ENCODE measurements at regions not wholly inside any gene's neighbourhood (a gene's known extent, or its start where the extent isn't known, plus 50 kb on each side); places are given as distances from the start of the nearest gene placed in this dataset.

DNA sequence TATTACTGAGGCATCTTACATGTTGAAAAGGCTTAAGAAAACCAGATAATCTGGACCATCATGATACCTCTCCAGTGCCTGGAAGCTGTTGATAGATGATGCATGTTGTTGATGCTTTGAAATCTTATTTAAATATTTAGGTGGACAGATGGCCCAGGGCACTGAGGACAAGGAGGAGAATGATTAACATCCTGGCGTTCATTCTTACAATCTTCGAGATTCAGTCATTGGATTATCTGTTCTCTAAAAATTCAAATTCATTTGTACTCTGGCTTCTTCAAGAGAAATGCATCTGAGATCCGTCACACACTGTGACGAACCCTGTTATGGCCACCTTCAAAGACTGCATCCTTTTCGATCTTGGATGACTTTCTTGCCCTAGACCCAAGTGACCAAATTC, 121.3 kb upstream of the IGF1 start:
- TF ChIP-seq, protein P1, sequence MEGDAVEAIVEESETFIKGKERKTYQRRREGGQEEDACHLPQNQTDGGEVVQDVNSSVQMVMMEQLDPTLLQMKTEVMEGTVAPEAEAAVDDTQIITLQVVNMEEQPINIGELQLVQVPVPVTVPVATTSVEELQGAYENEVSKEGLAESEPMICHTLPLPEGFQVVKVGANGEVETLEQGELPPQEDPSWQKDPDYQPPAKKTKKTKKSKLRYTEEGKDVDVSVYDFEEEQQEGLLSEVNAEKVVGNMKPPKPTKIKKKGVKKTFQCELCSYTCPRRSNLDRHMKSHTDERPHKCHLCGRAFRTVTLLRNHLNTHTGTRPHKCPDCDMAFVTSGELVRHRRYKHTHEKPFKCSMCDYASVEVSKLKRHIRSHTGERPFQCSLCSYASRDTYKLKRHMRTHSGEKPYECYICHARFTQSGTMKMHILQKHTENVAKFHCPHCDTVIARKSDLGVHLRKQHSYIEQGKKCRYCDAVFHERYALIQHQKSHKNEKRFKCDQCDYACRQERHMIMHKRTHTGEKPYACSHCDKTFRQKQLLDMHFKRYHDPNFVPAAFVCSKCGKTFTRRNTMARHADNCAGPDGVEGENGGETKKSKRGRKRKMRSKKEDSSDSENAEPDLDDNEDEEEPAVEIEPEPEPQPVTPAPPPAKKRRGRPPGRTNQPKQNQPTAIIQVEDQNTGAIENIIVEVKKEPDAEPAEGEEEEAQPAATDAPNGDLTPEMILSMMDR (IDR thresholded peaks at IDR 0.05; ENCODE audit: control insufficient read depth, insufficient read depth, low read depth, low read length, missing control alignments) = no peak
- no peak overlapping the region for H3K4me3 ChIP-seq (ENCODE audit: control insufficient read depth, low read depth, low read length)

DNA sequence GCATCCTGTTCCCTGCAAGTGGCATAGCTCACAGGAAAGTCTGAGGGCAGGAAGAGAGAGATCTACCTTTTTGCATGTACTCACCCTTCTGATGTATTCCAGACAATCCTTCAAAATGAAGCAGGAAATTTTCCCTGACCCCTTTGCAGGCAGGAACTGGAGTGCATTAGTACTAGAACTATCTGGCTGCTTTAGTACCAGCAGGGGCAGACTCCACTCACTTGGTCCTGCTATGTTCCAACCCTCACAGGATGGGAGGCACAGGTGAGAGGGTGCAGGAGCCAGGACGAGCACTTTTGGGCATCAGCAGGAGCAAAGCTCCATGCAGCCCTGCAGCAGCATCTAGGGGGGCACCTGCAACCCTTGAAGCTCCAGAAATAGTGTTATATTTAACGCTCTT, 116.3 kb upstream of the IGF1 start:
- H3K4me3 ChIP-seq (ENCODE audit: control insufficient read depth, low read depth, low read length) = no peak overlapping the region
- TF ChIP-seq, protein P1 (IDR thresholded peaks at IDR 0.05; ENCODE audit: control insufficient read depth, insufficient read depth, low read depth, low read length, missing control alignments) = no peak
- DNase-seq (ENCODE audit: low read depth) = no peak

More for the DNA sequence above, 121.3 kb upstream of the IGF1 start:
- no peak for DNase-seq (ENCODE audit: low read depth)

DNA sequence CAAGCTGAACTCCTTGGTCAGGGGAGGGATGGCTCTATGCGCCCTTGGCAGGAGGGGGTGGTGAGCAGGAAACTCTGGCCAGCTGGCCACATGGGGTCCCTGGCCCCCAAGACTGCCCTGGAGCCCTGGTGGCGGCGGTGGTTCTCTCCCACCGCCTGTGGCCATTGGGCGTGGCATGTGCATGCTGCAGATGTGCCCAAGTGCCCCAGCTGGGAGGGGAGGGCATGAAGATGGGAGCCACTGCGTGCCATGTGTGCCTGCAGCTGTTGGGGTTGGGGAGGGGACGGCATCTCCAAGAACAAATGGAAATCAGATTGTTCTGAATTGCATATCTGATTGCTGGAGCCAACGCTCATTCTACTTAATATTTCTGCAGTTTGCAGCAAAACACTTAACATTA, 115.7 kb upstream of the IGF1 start:
- H3K4me3 ChIP-seq (ENCODE audit: control insufficient read depth, low read depth, low read length) = no peak overlapping the region
- TF ChIP-seq, protein P1 (IDR thresholded peaks at IDR 0.05; ENCODE audit: control insufficient read depth, insufficient read depth, low read depth, low read length, missing control alignments) = no peak
- DNase-seq (ENCODE audit: low read depth) = no peak

DNA sequence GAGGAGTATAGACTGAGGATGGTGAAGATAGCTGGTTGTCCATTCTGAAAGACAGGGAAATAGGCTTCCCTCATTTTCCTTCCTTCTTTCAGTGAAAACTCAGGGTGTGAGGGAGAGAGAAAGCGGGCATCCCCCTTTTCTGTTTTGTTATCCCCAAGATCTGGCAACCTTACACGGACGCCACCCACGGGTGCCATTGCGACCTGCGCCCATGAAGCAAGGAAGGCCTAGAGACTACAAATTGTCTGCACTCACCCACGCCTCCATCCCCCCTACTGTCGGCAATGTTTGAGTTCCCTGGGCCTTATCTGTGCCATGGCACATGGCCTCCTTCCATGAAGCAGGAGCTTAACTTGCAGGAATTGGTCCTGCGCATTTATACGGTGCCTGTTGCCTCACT, 115.0 kb upstream of the IGF1 start:
- TF ChIP-seq, protein P1 (IDR thresholded peaks at IDR 0.05; ENCODE audit: control insufficient read depth, insufficient read depth, low read depth, low read length, missing control alignments) = no peak
- DNase-seq (ENCODE audit: low read depth) = no peak
- no peak overlapping the region for H3K4me3 ChIP-seq (ENCODE audit: control insufficient read depth, low read depth, low read length)

DNA sequence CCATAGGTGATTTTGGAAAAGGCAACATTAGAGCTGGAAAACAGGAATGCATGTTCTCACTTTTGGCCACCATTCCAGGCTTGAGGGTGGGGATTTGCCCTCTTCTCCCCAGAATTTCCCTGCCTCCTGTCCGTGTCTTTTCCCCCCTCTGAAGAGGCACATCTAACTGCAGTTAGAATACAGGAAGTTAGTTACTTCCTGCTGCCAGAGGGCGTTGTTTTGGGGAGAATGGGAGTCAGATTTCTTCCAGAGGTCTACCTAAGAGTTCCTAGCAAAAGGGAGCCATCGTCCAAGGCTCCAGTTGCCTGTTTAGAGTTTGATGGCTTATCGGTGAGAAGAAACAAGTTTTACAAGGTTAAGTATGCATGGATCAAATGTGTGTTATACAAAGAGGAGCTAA, 112.8 kb upstream of the IGF1 start:
- DNase-seq (ENCODE audit: low read depth) = no peak
- H3K4me3 ChIP-seq (ENCODE audit: control insufficient read depth, low read depth, low read length) = no peak overlapping the region
- TF ChIP-seq, protein P1 (IDR thresholded peaks at IDR 0.05; ENCODE audit: control insufficient read depth, insufficient read depth, low read depth, low read length, missing control alignments) = no peak

DNA sequence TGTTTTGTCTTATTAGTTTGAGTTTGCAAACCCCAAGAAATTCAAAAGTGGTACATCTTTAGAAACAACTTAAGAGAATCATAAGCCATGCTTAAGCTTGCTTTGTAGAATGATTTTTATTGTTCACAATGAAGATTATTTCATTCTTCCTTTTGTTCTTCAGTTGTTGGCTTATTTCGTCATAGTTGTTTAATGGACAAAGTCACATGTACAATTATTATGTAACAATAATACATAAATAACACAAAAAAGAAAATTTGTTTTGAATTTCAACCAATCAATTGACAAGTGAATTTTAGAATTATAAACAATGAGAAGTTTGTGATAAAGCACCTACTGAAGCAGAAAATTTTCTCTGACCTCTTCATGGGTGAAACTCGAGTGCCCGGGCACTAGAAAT, 111.8 kb upstream of the IGF1 start:
- TF ChIP-seq, protein P1 (IDR thresholded peaks at IDR 0.05; ENCODE audit: control insufficient read depth, insufficient read depth, low read depth, low read length, missing control alignments) = no peak
- no peak overlapping the region for H3K4me3 ChIP-seq (ENCODE audit: control insufficient read depth, low read depth, low read length)
- no peak for DNase-seq (ENCODE audit: low read depth)

DNA sequence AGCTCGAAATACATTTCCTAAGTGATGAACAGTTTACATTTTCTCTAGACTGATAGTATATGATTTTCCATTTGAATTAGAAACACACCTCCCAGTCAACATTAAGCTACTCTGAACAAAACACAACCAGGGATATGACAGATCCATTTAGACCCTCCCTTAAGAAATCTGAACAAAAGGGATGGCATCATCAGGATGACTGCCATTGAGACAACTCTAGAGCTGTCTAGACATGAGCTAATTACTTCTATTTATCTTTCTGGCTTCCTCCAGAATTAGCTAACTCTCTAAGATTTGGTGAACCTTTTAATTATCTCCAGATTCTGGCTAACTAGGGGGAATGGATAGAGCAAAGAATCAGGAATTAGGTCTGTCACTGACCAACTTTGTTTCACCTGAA, 92.9 kb upstream of the IGF1 start:
- TF ChIP-seq, protein P1 (IDR thresholded peaks at IDR 0.05; ENCODE audit: control insufficient read depth, insufficient read depth, low read depth, low read length, missing control alignments) = no peak
- no peak for DNase-seq (ENCODE audit: low read depth)

More for the DNA sequence above, 92.9 kb upstream of the IGF1 start:
- no peak overlapping the region for H3K4me3 ChIP-seq (ENCODE audit: control insufficient read depth, low read depth, low read length)
